Hepatocyte (in vitro differentiated cells): ENCODE measurements at regions not wholly inside any gene's neighbourhood (a gene's known extent, or its start where the extent isn't known, plus 50 kb on each side); places are given as distances from the start of the nearest gene placed in this dataset.
A peak's percentile ranks its signal among the peaks of the same experiment; 100 is the strongest.

Experiments
- DNase-seq: peaks from one replicate; pipeline ENCODE4 v3.0.0-alpha.2; 2016; ENCODE audit warnings: low spot score
- H2AFZ ChIP-seq: fragments of 200-600 bp; sonication (generic); 2 replicates; pipeline ENCODE4 v1.6.0; 2016; ENCODE audit warnings: antibody characterized with exemption, mild to moderate bottlenecking
- H3K27ac ChIP-seq: fragments of 200-600 bp; sonication (generic); 2 replicates; pipeline ENCODE4 v1.5.1; 2016; ENCODE audit warnings: mild to moderate bottlenecking
- H3K27me3 ChIP-seq: fragments of 200-600 bp; sonication (generic); 2 replicates; pipeline ENCODE4 v1.6.1; 2016
- H3K36me3 ChIP-seq: fragments of 200-600 bp; sonication (generic); replicated peaks from 2 replicates; pipeline ENCODE4 v1.5.1; 2016; ENCODE audit warnings: low read depth; ENCODE audit not compliant: insufficient read depth
- H3K4me1 ChIP-seq: fragments of 200-600 bp; sonication (generic); 2 replicates; pipeline ENCODE4 v1.5.1; 2016; ENCODE audit warnings: mild to moderate bottlenecking, moderate library complexity; ENCODE audit not compliant: insufficient read depth
- H3K4me2 ChIP-seq: fragments of 200-600 bp; sonication (generic); 2 replicates; pipeline ENCODE4 v1.6.0; 2016
- H3K4me3 ChIP-seq: fragments of 200-600 bp; sonication (generic); 2 replicates; pipeline ENCODE4 v1.5.1; 2016; ENCODE audit warnings: mild to moderate bottlenecking
- H3K79me2 ChIP-seq: fragments of 200-600 bp; sonication (generic); 2 replicates; pipeline ENCODE4 v1.6.0; 2017; ENCODE audit warnings: mild to moderate bottlenecking
- H3K9me2 ChIP-seq: fragments of 200-600 bp; sonication (generic); replicated peaks from 2 replicates; pipeline ENCODE4 v1.6.0; 2017; ENCODE audit warnings: mild to moderate bottlenecking; ENCODE audit not compliant: insufficient read depth
- H3K9me3 ChIP-seq: fragments of 200-600 bp; sonication (generic); 2 replicates; pipeline ENCODE4 v1.5.1; 2016; ENCODE audit warnings: low read depth, mild to moderate bottlenecking
- H4K20me1 ChIP-seq: fragments of 200-600 bp; sonication (generic); 2 replicates; pipeline ENCODE4 v1.6.0; 2016; ENCODE audit warnings: mild to moderate bottlenecking; ENCODE audit not compliant: insufficient read depth, poor library complexity, severe bottlenecking
- EZH2 ChIP-seq: fragments of 200-600 bp; sonication (generic); IDR thresholded peaks from 2 replicates; pipeline ENCODE4 v1.6.1; 2016; ENCODE audit warnings: antibody characterized with exemption, mild to moderate bottlenecking, borderline replicate concordance
- EZH2phosphoT487 ChIP-seq: fragments of 200-600 bp; sonication (generic); IDR thresholded peaks from one replicate; pipeline ENCODE4 v1.6.1; 2018; ENCODE audit warnings: antibody characterized with exemption, mild to moderate bottlenecking, low read depth, moderate library complexity; ENCODE audit not compliant: unreplicated experiment, severe bottlenecking
- WGBS: methylation state at CpG from one replicate; pipeline ENCODE4 v1.1.6; 2016; ENCODE audit warnings: low lambda C conversion rate; ENCODE audit errors: missing lambda C conversion rate; 5-methylcytosine and 5-hydroxymethylcytosine counted together
- TF ChIP-seq, protein P1 (sequence below): fragments of 200-600 bp; sonication (generic); IDR thresholded peaks from 2 replicates; pipeline ENCODE4 v1.5.1; 2016; ENCODE audit warnings: antibody characterized with exemption, mild to moderate bottlenecking; ENCODE audit not compliant: poor library complexity

DNA sequence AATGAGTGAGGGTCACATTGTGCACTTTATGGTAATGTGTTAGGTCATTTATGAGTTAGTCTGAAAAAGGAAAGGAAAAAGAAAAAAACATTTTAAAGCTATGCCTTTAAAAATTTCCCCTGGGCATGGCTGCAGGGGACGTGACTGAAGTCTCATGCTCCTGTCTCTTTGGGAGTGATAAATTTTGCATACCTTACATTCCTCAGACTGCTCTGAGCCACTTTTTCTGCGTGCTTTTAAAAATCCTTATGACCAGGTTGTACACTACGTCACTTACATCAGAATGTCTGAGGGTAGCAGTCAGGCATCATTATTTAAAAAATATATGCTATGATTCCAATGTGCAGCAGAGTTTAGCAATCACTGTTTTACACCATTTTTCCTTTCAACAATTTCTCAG lies 121.2 kb downstream of the RFPL4B start:
- Histone ChIP-seq H3K9me3 (no peaks in the 10 kb centered on the region), H3K27ac (peak overlapping the region; percentile 47), H2AFZ (no peak overlapping the region), H3K4me3 (no peak overlapping the region), H3K4me2 (no peak overlapping the region), H3K79me2 (no peaks in the 10 kb centered on the region), H3K9me2 (no peaks in the 10 kb centered on the region), H4K20me1 (no peaks in the 10 kb centered on the region), H3K36me3 (no peaks in the 10 kb centered on the region), H3K4me1 (peaks cover 20% of the 10 kb centered on the region), H3K27me3 (no peaks in the 10 kb centered on the region)
- WGBS: 31% methylated on average over 3 of the region's 3 CpGs
- peak; percentile 22 for DNase-seq
- no peak for TF ChIP-seq EZH2
- TF ChIP-seq EZH2phosphoT487: no peak
- TF ChIP-seq, protein P1, sequence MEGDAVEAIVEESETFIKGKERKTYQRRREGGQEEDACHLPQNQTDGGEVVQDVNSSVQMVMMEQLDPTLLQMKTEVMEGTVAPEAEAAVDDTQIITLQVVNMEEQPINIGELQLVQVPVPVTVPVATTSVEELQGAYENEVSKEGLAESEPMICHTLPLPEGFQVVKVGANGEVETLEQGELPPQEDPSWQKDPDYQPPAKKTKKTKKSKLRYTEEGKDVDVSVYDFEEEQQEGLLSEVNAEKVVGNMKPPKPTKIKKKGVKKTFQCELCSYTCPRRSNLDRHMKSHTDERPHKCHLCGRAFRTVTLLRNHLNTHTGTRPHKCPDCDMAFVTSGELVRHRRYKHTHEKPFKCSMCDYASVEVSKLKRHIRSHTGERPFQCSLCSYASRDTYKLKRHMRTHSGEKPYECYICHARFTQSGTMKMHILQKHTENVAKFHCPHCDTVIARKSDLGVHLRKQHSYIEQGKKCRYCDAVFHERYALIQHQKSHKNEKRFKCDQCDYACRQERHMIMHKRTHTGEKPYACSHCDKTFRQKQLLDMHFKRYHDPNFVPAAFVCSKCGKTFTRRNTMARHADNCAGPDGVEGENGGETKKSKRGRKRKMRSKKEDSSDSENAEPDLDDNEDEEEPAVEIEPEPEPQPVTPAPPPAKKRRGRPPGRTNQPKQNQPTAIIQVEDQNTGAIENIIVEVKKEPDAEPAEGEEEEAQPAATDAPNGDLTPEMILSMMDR: no peak

DNA sequence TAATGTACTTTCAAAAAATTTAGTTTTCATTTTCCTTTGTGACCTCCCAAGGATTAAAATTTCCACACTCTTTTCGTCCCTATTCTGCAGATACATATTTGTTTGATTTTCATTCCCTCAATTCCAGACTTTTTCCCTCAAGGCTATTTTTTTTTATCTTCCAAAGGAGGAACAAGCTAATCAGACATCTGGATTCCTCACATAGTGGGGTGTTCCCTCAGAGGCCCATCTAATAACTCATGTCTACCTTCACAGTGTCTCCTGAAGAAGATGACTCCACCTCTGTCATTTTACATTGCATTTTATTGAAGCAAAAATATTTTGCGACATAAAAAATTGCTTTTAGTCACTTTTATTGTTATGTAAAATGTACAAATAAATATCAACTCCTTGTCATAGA lies 122.2 kb downstream of the RFPL4B start:
- Histone ChIP-seq H3K9me3 (no peaks in the 10 kb centered on the region), H3K27ac (peak overlapping the region; percentile 47), H3K4me2 (no peak overlapping the region), H3K9me2 (no peaks in the 10 kb centered on the region), H3K4me1 (peaks cover 20% of the 10 kb centered on the region), H3K27me3 (no peaks in the 10 kb centered on the region), H2AFZ (no peak overlapping the region), H4K20me1 (no peaks in the 10 kb centered on the region), H3K79me2 (no peaks in the 10 kb centered on the region), H3K4me3 (no peak overlapping the region), H3K36me3 (no peaks in the 10 kb centered on the region)
- DNase-seq: no peak
- TF ChIP-seq EZH2phosphoT487 (no peak), EZH2 (no peak)
- TF ChIP-seq, protein P1: no peak
- WGBS: 87% methylated on average over 2 of the region's 2 CpGs

DNA sequence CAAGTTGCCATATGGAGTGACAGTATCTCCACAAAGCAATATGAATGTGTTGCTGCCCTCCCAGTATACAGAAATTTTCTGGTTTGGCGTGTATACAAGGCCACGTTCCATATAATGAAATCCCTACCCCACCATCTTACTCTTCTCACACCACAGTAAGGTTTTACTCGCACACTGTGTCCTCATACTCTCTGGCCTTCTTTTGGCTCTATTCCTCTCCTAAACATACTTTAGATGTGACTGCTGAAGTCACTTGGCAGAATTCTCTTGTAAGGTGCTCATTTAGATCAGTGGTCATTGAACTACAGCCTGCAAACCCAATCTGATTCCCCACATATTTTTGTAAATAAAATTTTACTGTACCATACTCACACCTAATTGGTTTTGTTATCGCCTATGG lies 123.2 kb downstream of the RFPL4B start:
- Histone ChIP-seq H3K27ac (peak overlapping the region; percentile 71), H3K27me3 (no peaks in the 10 kb centered on the region), H3K9me2 (no peaks in the 10 kb centered on the region), H3K9me3 (no peaks in the 10 kb centered on the region), H3K79me2 (no peaks in the 10 kb centered on the region), H3K4me2 (no peak overlapping the region), H2AFZ (no peak overlapping the region), H3K36me3 (no peaks in the 10 kb centered on the region), H4K20me1 (no peaks in the 10 kb centered on the region), H3K4me3 (no peak overlapping the region), H3K4me1 (peaks cover 20% of the 10 kb centered on the region)
- TF ChIP-seq, protein P1: no peak
- no peak for TF ChIP-seq EZH2phosphoT487
- no peak for TF ChIP-seq EZH2
- no peak for DNase-seq
- WGBS: 95% methylated on average over 4 of the region's 4 CpGs

DNA sequence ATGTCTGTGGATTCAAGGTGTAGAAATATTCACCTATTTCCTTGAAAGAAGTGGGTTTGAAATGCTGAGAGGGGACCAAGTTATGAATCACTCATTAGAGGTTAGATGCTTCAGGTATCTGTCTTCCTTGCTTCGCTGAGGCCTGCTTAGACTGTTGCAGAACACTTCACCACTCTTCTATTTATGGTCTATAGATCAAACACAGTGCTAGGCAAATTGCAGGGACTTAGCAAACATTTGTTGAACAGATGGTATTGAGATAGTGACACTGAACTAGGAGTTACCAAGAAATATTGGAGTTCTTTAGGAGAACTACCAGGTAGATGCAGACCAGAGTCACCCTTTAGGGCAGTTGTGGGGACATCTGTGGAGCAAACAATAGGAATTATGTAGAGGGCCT lies 123.8 kb downstream of the RFPL4B start:
- H3K79me2 ChIP-seq: no peaks in the 10 kb centered on the region
- no peak overlapping the region for H3K4me3 ChIP-seq
- peaks cover 20% of the 10 kb centered on the region for H3K4me1 ChIP-seq
- H2AFZ ChIP-seq: no peak overlapping the region
- peak overlapping the region; percentile 71 for H3K27ac ChIP-seq
- TF ChIP-seq, protein P1: no peak
- TF ChIP-seq EZH2 (no peak), EZH2phosphoT487 (no peak)
- H3K36me3 ChIP-seq: no peaks in the 10 kb centered on the region
- no peaks in the 10 kb centered on the region for H4K20me1 ChIP-seq
- 50% methylated on average over 1 of the region's 1 CpG for WGBS
- H3K9me2 ChIP-seq: no peaks in the 10 kb centered on the region
- DNase-seq: peak; percentile 30
- H3K4me2 ChIP-seq: peak overlapping the region; percentile 13
- no peaks in the 10 kb centered on the region for H3K9me3 ChIP-seq
- H3K27me3 ChIP-seq: no peaks in the 10 kb centered on the region
